ENCODE measurements at regions not wholly inside any gene's neighbourhood (a gene's known extent, or its start where the extent isn't known, plus 50 kb on each side); places are given as distances from the start of the nearest gene placed in this dataset.

DNA sequence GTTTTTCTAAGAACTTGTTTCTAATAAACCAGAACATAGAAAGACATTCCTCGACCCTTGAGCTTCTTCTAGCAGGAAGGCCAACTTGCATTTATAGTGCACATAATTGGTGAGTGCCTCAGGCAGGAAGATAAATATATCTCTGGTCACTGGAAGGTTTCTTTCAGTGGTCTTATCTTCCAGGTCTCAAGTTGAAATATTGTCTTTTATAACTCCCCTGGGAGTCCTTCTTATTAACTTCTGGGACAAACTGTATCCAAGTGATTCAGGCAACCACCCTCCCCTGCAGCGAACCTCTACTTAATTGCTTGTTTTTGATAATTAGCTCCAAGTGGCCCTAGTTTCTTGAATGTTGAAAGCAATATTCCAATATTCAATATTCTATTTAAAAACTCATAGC lies 346.8 kb upstream of the GOLIM4 start:
- DNase-seq (no peak), ATAC-seq (no peak)
- no peaks in the 10 kb centered on the region for H3K36me3 ChIP-seq (ENCODE audit: low read depth)
- no peaks in the 10 kb centered on the region for H3K4me1 ChIP-seq (ENCODE audit: low read depth)
- no peaks in the 10 kb centered on the region for H3K9me3 ChIP-seq
- intact Hi-C loops (cut with DNase I, micrococcal nuclease): no loop called here
- H3K4me3 ChIP-seq: no peak overlapping the region
- TF ChIP-seq, protein P1, sequence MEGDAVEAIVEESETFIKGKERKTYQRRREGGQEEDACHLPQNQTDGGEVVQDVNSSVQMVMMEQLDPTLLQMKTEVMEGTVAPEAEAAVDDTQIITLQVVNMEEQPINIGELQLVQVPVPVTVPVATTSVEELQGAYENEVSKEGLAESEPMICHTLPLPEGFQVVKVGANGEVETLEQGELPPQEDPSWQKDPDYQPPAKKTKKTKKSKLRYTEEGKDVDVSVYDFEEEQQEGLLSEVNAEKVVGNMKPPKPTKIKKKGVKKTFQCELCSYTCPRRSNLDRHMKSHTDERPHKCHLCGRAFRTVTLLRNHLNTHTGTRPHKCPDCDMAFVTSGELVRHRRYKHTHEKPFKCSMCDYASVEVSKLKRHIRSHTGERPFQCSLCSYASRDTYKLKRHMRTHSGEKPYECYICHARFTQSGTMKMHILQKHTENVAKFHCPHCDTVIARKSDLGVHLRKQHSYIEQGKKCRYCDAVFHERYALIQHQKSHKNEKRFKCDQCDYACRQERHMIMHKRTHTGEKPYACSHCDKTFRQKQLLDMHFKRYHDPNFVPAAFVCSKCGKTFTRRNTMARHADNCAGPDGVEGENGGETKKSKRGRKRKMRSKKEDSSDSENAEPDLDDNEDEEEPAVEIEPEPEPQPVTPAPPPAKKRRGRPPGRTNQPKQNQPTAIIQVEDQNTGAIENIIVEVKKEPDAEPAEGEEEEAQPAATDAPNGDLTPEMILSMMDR (IDR thresholded peaks at IDR 0.05): no peak

DNA sequence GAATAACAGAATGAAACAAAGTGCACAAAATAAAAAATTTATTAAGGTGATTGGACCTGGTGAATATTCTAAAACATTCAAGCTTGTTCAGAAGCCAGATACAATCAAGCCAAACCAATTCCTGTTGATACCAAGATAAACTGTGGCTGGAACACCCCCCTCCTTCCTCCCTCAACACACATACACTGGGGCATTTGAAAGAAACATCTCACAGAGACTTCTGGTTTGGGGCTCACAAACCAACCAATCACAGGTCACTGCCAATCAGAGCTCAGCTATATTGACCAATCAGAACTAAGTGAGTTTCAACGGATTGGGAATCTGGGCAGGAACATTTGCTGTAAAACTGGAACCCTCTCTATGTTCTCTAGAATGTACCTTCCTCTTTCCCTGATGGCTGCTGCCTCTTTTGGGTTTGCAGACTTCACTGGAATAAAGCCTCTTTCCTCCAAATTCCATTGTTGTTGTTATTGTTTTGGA lies 340.6 kb upstream of the GOLIM4 start:
- TF ChIP-seq, protein P1 (IDR thresholded peaks at IDR 0.05): no peak
- Histone ChIP-seq H3K9me3 (no peaks in the 10 kb centered on the region), H3K36me3 (ENCODE audit: low read depth) (no peaks in the 10 kb centered on the region), H3K4me1 (ENCODE audit: low read depth) (no peaks in the 10 kb centered on the region), H3K4me3 (no peak overlapping the region)
- no peak for DNase-seq
- intact Hi-C loops (cut with DNase I, micrococcal nuclease): no loop called here
- no peak for ATAC-seq

DNA sequence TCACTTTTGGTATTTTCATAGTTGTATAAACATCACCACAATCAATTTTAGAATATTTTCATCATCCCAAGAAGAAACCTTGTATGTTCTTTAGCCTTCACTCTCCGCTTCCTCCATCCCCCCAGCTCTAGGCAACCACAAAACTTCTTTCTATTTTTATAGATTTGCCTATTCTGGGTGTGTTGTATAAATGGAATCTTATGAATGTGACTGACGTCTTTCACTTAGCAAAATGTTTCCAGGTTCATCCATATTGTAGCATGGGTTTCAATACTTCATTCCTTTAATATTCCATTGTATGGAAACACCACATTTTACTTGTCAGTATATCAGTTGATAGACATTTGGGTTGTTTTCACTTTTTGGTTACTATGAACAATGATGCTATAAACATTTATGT lies 335.8 kb upstream of the GOLIM4 start:
- Histone ChIP-seq H3K9me3 (no peaks in the 10 kb centered on the region), H3K36me3 (ENCODE audit: low read depth) (no peaks in the 10 kb centered on the region), H3K4me1 (ENCODE audit: low read depth) (no peaks in the 10 kb centered on the region), H3K4me3 (no peak overlapping the region)
- DNase-seq: no peak
- intact Hi-C loops (cut with DNase I, micrococcal nuclease): no loop called here
- TF ChIP-seq, protein P1 (IDR thresholded peaks at IDR 0.05): no peak
- ATAC-seq: no peak

DNA sequence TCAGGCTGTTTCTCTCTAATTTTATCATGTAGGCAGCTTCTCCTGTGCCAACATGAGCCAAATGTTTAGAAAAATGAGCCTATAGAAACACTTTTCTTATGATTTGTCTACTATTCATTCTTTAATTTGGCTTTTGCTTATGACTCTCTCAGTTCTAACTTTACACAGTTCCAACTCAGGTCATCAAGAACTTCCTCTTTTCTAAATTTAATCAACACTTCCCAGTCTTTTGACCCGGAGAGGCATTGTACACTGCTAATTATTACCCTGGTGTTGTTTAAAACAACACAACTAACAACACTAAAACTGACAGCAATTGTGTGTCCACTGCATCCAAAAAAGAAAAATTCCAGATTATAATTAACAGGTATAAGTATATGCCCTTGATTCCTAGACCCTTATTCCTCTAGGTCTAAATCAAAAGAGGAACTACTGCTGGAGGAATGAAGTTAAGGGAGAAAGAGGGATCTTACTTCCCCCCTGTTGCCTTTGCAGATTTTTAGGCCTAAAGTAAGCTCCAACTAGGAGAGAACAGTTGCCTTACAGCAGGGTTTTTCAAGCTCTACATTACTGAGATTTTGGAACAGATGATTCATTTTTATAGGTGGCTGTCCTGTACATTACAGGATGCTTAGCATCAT lies 332.2 kb upstream of the GOLIM4 start:
- intact Hi-C loops (cut with DNase I, micrococcal nuclease): no loop called here

DNA sequence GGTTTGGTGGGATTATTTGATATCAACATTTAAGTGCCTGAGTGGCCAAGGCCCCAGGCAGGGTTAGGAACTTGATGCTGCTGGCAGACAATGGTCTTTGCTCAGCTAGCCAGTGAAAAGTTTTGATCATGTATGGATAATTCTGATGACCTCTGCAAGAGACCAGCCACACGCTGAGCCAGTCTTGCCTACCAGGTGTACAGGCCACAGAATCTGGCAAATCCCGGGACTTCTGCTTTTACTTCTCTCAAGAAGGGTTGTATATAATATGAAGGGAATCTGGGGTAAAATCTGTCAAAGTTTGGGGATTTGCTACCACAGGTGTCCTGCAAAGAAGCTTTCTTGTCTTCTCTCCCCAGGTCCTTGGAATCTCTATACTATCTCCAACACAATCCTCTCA lies 331.4 kb upstream of the GOLIM4 start:
- intact Hi-C loops (cut with DNase I, micrococcal nuclease): no loop called here
- no peak for DNase-seq
- no peaks in the 10 kb centered on the region for H3K9me3 ChIP-seq
- no peak for ATAC-seq
- H3K4me1 ChIP-seq (ENCODE audit: low read depth): no peaks in the 10 kb centered on the region
- TF ChIP-seq, protein P1 (IDR thresholded peaks at IDR 0.05): no peak
- H3K4me3 ChIP-seq: no peak overlapping the region
- H3K36me3 ChIP-seq (ENCODE audit: low read depth): no peaks in the 10 kb centered on the region

More for the DNA sequence above, 332.2 kb upstream of the GOLIM4 start:
- Histone ChIP-seq H3K9me3 (no peaks in the 10 kb centered on the region), H3K4me1 (ENCODE audit: low read depth) (no peaks in the 10 kb centered on the region), H3K4me3 (no peak overlapping the region), H3K36me3 (ENCODE audit: low read depth) (no peaks in the 10 kb centered on the region)
- TF ChIP-seq, protein P1 (IDR thresholded peaks at IDR 0.05): no peak
- ATAC-seq (no peak), DNase-seq (no peak)
